Esophagus squamous epithelium (tissue), 4 donors: ENCODE measurements at regions not wholly inside any gene's neighbourhood (a gene's known extent, or its start where the extent isn't known, plus 50 kb on each side); places are given as distances from the start of the nearest gene placed in this dataset.

Source experiments
- POLR2A ChIP-seq, 4 donors: fragments of 450-650 bp; IDR thresholded peaks; one replicate each; pipeline ENCODE4 v1.6.1; 2017; ENCODE audit warnings: antibody characterized with exemption in 4 of 4, mild to moderate bottlenecking in 4 of 4, moderate library complexity in 3 of 4
- TF ChIP-seq, protein P1 (sequence below), 6 experiments: fragments of 450-650 bp in 4 of 6; fragments of 200-600 bp in 2 of 6; sonication (generic) in 2 of 6; IDR thresholded peaks; one replicate each; pipeline ENCODE4 v1.5.1; 2016 to 2019; ENCODE audit warnings: antibody characterized with exemption in 6 of 6, mild to moderate bottlenecking in 4 of 6, moderate library complexity in 4 of 6

GRCh38 chr6:164262348-164262747, 847.8 kb downstream of the QKI start:
- TF ChIP-seq, protein P1, sequence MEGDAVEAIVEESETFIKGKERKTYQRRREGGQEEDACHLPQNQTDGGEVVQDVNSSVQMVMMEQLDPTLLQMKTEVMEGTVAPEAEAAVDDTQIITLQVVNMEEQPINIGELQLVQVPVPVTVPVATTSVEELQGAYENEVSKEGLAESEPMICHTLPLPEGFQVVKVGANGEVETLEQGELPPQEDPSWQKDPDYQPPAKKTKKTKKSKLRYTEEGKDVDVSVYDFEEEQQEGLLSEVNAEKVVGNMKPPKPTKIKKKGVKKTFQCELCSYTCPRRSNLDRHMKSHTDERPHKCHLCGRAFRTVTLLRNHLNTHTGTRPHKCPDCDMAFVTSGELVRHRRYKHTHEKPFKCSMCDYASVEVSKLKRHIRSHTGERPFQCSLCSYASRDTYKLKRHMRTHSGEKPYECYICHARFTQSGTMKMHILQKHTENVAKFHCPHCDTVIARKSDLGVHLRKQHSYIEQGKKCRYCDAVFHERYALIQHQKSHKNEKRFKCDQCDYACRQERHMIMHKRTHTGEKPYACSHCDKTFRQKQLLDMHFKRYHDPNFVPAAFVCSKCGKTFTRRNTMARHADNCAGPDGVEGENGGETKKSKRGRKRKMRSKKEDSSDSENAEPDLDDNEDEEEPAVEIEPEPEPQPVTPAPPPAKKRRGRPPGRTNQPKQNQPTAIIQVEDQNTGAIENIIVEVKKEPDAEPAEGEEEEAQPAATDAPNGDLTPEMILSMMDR (IDR thresholded peaks at IDR 0.05): no peak
- TF ChIP-seq POLR2A (IDR thresholded peaks at IDR 0.05): no peak
